ENCODE measurements at regions not wholly inside any gene's neighbourhood (a gene's known extent, or its start where the extent isn't known, plus 50 kb on each side); places are given as distances from the start of the nearest gene placed in this dataset.

GRCh38 chr20:48159145-48160008 is 374.1 kb upstream of the SULF2 start:
- no peak for TF ChIP-seq CTCF (IDR thresholded peaks at IDR 0.05)
- TF ChIP-seq POLR2A (IDR thresholded peaks at IDR 0.05): no peak

Data from right lobe of liver (tissue), 4 donors.